ENCODE measurements at regions not wholly inside any gene's neighbourhood (a gene's known extent, or its start where the extent isn't known, plus 50 kb on each side); places are given as distances from the start of the nearest gene placed in this dataset.

DNA sequence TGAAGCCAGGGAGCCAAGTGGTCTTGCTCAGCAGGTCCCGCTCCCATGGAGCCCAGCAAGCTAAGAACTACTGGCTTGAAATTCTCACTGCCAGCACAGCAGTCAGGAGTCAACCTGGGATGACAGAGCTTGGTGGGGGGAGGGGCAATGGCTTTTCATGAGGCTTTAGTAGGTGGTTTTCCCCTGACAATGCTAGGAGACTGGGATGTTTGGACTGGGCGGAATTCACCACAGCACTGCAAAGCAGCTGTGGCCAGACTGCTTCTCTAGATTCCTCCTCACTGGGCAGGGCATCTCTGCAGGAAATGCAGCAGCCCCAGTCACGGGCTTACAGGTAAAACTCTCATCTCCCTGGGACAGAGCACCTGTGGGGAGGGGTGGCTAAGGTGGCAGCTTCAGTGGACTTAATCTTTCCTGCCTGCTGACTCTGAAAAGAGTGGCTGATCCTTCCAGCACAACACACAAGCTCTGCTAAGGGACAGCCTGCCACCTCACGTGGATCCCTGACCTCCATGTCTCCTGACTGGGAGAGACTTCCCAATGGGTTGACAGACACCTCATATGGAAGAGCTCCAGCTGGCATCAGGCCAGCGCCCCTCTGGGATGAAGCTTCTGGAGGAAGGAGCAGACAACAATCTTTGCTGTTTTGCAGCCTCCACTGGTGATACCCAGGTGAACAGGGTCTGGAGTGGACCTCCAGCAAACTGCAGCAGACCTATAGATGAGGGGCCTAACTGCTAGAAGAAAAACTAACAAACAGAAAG, 349.7 kb upstream of the ST6GAL2 start:
- Mint-ChIP-seq H3K27me3 (no peaks in the 10 kb centered on the region), H3K9me3 (no peaks in the 10 kb centered on the region), H3K4me1 (ENCODE audit: low read depth) (no peaks in the 10 kb centered on the region), H3K4me3 (no peak overlapping the region), H3K36me3 (no peaks in the 10 kb centered on the region), H3K27ac (no peak overlapping the region)
- ChIA-PET POLR2A (no interaction called here), CTCF (no interaction called here)
- intact Hi-C loops (cut with micrococcal nuclease): no loop called here
- DNase-seq: no peak

DNA sequence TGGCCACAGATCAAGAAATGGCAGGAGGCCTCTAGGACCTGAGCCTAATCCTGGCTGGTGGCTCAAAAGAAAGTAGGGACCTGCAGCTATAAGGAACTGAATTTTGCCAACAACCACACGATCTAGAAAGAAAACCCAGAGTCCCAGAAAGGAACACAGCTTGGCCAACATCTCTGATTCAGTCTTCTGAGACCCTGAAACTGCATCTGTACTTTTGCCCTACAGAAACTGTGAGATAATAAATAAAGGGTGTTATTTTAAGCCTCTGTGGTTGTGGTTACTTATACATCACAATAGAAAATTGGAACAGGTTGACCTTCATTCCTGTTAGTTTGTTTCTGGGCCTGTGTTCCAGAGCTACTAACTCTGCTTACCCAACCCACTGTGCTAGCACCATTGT, 356.8 kb upstream of the ST6GAL2 start:
- Mint-ChIP-seq H3K36me3 (no peaks in the 10 kb centered on the region), H3K4me1 (ENCODE audit: low read depth) (no peaks in the 10 kb centered on the region), H3K27ac (no peak overlapping the region), H3K27me3 (no peaks in the 10 kb centered on the region), H3K4me3 (no peak overlapping the region), H3K9me3 (no peaks in the 10 kb centered on the region)
- intact Hi-C loops (cut with micrococcal nuclease): no loop called here
- POLR2A ChIA-PET: no interaction called here
- CTCF ChIA-PET: no interaction called here
- no peak for DNase-seq

DNA sequence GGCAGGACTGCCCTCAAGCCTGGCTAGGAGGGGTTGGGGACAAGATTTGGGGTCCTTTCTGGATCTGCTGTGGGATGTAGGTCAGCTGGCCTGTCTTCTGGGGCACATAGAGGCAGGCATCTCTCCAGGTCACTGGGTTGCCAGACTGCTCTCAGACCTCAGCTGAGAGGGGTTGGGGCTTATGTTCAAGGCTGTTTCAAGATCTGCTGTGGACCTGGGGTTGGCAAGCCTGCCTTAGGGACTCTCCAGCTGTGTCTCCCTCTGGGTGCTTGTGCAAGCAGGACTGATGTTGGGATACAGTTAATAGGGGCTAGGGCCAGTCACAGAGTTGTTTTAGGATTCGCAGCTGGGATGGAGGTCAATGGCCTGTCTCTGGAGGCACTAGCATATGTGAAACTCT, 363.0 kb upstream of the ST6GAL2 start:
- ChIA-PET POLR2A (no interaction called here), CTCF (no interaction called here)
- Mint-ChIP-seq H3K4me1 (ENCODE audit: low read depth) (no peaks in the 10 kb centered on the region), H3K27ac (no peak overlapping the region), H3K27me3 (no peaks in the 10 kb centered on the region), H3K36me3 (no peaks in the 10 kb centered on the region), H3K4me3 (no peak overlapping the region), H3K9me3 (no peaks in the 10 kb centered on the region)
- no peak for DNase-seq
- intact Hi-C loops (cut with micrococcal nuclease): no loop called here

DNA sequence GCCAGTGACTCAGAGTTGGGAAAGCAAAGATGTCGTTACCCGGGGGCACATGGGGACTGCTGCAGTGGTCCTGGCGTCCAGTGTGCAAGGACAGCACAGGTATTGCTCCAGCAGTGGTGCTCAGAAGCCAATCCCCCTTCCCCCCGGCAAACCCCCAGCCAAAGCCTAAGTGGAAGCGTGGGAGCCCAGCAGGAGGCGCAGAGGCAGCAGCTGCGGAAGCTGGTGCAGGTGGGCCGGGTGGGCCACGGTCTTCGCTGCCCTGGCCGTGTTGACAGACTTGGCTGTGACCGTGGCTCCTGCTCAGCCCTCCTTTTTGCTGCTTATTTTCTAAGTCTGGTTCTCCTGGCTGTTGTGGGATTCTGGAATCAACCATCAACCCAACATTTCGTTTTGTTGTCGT, 369.8 kb upstream of the ST6GAL2 start:
- Mint-ChIP-seq H3K4me1 (ENCODE audit: low read depth) (no peaks in the 10 kb centered on the region), H3K27me3 (no peaks in the 10 kb centered on the region), H3K27ac (no peak overlapping the region), H3K4me3 (no peak overlapping the region), H3K36me3 (no peaks in the 10 kb centered on the region), H3K9me3 (no peaks in the 10 kb centered on the region)
- DNase-seq: no peak
- intact Hi-C loops (cut with micrococcal nuclease): no loop called here
- POLR2A ChIA-PET: no interaction called here
- CTCF ChIA-PET: no interaction called here

DNA sequence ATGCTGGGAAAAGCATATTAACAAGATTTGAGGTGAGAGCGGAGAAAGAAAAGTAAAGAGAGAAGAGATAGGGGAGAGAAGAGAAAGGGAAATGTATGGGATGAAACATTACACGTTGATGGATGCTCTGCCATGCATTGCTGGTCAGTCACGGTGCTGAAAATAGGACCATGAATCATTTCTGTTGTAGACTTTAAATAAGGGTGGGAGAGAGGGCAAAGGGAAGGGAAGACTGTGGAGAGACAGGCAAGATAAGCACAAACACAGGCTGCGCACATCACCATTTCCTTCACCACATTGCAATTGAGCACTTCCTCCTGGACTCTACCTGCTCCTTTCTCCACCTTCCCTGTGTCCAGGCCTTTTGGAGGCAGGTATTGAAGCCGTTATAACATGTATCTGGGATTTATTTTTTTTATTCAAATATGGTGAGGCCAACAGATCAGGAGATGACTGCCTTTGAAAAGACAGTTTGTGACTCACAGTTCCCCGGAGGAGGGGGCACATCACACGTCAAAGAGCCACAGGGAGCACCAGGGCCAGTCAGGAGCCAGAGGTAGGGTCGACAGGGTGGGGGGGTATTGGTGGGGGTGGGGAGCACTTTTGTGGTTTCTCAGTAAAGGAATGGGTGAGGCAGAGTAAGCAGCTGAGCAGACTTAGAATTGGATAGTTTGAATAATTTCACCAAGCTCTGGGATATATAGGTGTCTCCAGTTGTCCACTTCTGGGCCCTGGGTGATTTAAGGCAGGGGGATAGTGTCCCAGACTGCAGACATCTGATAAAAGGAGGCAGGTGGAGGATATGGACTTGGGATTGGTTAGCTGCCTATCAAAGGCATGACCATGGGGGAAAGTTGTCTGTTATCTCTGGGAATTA, 372.8 kb upstream of the ST6GAL2 start:
- intact Hi-C loops (cut with micrococcal nuclease): no loop called here
- Mint-ChIP-seq H3K27ac (no peak overlapping the region), H3K9me3 (no peaks in the 10 kb centered on the region), H3K36me3 (no peaks in the 10 kb centered on the region), H3K4me3 (no peak overlapping the region), H3K4me1 (ENCODE audit: low read depth) (no peaks in the 10 kb centered on the region), H3K27me3 (no peaks in the 10 kb centered on the region)
- DNase-seq: no peak
- ChIA-PET CTCF (no interaction called here), POLR2A (no interaction called here)

DNA sequence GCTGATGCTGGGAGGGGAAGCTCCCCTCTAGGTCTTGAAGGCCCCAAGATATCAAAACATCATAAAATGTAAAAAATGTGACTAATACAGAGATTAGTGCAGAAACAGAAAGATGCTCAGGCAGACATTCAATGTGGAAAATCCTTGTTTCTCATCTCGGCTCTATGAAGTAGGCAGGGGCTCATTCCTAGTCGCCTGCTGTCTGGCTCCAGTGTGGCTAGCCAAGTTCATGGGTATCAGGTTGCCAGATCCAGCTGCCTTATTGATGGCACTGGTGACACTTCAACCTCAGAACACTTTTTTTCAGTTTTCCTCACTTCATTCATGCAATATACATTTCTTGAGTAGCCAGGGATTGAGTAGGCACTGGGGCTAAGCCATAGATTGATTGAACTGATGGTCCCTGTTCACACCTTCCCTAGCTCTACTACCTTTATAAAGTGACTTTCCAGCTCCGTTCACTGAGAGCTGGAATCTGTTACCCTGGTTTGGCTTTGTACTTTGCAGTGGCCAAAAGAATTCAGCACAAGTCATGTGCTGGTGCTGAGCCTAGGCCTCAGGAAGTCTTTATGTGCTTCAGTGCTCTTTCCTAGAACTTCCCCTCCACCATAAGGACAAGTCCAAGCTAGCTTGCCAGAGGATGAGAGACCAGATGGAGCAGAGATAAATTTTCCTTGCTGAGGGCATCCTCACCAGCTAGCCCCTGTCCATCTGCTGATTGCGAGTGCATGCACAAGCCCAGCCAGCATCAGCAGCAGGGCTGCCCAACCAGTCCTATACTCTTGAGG, 373.6 kb upstream of the ST6GAL2 start:
- CTCF ChIA-PET: no interaction called here
- no peak for DNase-seq
- H3K27ac Mint-ChIP-seq: no peak overlapping the region
- H3K4me1 Mint-ChIP-seq (ENCODE audit: low read depth): no peaks in the 10 kb centered on the region
- no peak overlapping the region for H3K4me3 Mint-ChIP-seq
- no peaks in the 10 kb centered on the region for H3K27me3 Mint-ChIP-seq
- H3K36me3 Mint-ChIP-seq: no peaks in the 10 kb centered on the region
- POLR2A ChIA-PET: no interaction called here
- intact Hi-C loops (cut with micrococcal nuclease): no loop called here
- H3K9me3 Mint-ChIP-seq: no peaks in the 10 kb centered on the region

DNA sequence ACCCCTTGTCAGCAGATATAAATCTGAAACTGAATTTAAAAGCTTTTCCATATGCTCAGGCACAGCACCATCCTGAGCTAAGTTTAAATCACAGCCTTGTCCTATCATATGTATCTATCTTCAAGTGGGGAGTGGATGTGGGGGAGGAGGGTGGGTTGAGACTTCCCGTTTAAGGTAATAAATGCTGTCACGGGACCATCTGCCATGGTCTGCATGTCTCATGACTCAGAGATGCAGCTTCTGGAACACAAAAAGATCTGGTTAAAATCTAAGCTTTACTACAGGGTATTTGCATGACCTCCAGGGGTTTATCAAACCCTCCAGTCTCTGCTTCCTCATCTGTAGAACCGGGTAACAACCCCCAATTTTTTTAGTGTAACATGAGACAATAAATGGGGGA, 377.7 kb upstream of the ST6GAL2 start:
- Mint-ChIP-seq H3K27me3 (no peaks in the 10 kb centered on the region), H3K4me1 (ENCODE audit: low read depth) (no peaks in the 10 kb centered on the region), H3K4me3 (no peak overlapping the region), H3K36me3 (no peaks in the 10 kb centered on the region), H3K27ac (no peak overlapping the region), H3K9me3 (no peaks in the 10 kb centered on the region)
- ChIA-PET POLR2A (no interaction called here), CTCF (no interaction called here)
- no peak for DNase-seq
- intact Hi-C loops (cut with micrococcal nuclease): no loop called here

DNA sequence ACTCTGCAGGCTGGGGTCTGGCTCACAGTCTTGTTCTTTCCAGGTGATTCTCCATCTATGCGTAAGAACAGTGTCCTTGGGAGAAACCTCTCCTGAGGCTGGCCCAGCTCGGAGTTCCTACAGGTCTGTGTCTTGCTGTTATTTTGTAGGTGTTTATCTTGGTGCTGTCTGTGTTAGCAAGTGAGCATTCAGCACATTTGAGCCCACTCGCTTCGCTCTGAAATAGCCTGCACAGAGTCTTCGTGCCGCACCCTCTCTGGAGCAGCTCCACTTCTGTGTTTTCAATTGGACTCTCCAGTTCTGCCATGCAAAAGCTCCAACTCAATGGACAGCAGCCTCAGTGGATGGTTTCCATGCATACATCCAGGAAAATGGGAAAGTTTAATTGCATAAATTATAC, 378.2 kb upstream of the ST6GAL2 start:
- DNase-seq: no peak
- Mint-ChIP-seq H3K27me3 (no peaks in the 10 kb centered on the region), H3K4me3 (no peak overlapping the region), H3K4me1 (ENCODE audit: low read depth) (no peaks in the 10 kb centered on the region), H3K9me3 (no peaks in the 10 kb centered on the region), H3K27ac (no peak overlapping the region), H3K36me3 (no peaks in the 10 kb centered on the region)
- ChIA-PET POLR2A (no interaction called here), CTCF (no interaction called here)
- intact Hi-C loops (cut with micrococcal nuclease): no loop called here

DNA sequence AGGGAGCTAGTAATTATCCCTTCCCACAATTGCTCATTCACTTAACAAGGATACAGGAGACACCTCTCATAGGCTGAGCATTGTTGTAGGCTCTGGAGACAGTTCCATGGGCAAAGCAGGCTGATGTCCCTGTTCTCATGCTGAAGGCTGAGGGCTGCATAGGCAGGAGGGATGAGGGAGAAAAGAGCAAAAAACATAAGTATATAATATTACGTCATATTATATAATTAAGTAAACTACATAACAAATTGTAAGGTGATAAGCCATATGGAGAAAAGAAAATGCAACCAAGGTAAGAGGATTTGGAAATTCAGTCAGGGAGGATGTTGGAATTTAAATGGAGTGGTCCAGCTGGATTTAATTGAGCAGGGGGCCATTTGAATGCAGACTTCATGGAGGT, 380.6 kb upstream of the ST6GAL2 start:
- Mint-ChIP-seq H3K4me3 (no peak overlapping the region), H3K4me1 (ENCODE audit: low read depth) (no peaks in the 10 kb centered on the region), H3K27me3 (no peaks in the 10 kb centered on the region), H3K27ac (no peak overlapping the region), H3K36me3 (no peaks in the 10 kb centered on the region), H3K9me3 (no peaks in the 10 kb centered on the region)
- DNase-seq: no peak
- intact Hi-C loops (cut with micrococcal nuclease): no loop called here
- ChIA-PET CTCF (no interaction called here), POLR2A (no interaction called here)

DNA sequence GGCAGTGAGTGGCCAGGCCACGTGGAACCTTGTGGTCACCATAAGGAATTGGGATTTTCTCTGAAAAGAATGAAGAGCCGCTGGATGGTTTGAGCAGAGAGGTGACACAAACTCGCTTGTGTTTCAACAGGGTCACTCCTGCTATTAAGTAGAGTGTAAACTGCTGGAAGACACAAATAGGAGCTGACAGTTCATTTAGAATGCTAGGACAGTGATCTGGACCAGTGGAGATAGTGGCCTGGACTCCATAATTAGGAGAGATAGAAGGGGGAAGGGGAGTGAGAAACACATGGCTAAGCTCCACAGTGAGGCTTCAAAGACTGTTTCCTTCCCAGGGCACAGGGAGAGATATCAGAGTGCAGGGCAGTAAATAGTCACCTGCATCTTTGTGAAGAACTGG, 381.1 kb upstream of the ST6GAL2 start:
- DNase-seq: no peak
- POLR2A ChIA-PET: no interaction called here
- H3K27me3 Mint-ChIP-seq: no peaks in the 10 kb centered on the region
- H3K4me3 Mint-ChIP-seq: no peak overlapping the region
- H3K36me3 Mint-ChIP-seq: no peaks in the 10 kb centered on the region
- CTCF ChIA-PET: no interaction called here
- no peaks in the 10 kb centered on the region for H3K9me3 Mint-ChIP-seq
- intact Hi-C loops (cut with micrococcal nuclease): no loop called here
- H3K27ac Mint-ChIP-seq: no peak overlapping the region
- H3K4me1 Mint-ChIP-seq (ENCODE audit: low read depth): no peaks in the 10 kb centered on the region

DNA sequence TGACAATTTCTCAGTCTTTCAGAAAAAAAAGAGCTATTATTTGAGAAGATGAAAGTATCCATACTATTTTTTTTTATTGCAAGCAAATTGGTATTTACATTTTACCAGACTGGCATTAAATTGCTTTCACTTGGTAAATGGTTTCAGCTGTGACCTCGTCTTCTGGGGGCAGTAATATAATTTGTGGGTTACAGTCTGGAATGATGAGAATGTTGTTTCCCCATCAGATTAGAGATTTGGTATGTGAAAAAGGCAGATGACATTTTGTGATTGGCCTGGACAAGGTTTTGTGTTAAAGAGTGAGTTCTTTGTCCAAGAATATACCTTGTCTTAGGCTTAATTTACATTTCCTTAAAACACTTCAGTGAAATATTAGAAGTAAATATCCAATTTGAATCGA, 390.1 kb upstream of the ST6GAL2 start:
- CTCF ChIA-PET: no interaction called here
- POLR2A ChIA-PET: no interaction called here

DNA sequence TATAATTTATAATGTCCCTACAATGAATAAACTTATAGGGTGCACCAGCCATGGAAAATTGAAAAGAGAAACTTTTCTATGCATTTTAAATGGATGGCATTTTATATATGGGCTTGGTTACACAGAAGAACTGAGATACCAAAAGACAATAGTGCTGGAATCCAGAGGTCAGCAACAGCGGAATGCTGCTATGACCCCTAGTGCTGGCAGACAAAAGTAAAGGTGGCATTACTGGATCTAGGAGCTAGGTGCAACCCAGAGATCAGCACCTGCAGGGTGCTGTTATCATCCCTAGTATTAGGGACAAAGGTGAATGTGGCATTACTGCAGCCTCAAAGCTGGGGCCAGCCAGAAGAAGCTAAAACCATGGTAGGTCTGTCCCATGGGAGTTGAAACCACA, 392.7 kb upstream of the ST6GAL2 start:
- H3K4me1 Mint-ChIP-seq (ENCODE audit: low read depth): no peaks in the 10 kb centered on the region
- CTCF ChIA-PET: no interaction called here
- H3K9me3 Mint-ChIP-seq: no peaks in the 10 kb centered on the region
- no peak overlapping the region for H3K4me3 Mint-ChIP-seq
- H3K27me3 Mint-ChIP-seq: no peaks in the 10 kb centered on the region
- DNase-seq: no peak
- POLR2A ChIA-PET: no interaction called here
- intact Hi-C loops (cut with micrococcal nuclease): no loop called here
- no peak overlapping the region for H3K27ac Mint-ChIP-seq
- H3K36me3 Mint-ChIP-seq: no peaks in the 10 kb centered on the region

More for the DNA sequence above, 390.1 kb upstream of the ST6GAL2 start:
- intact Hi-C loops (cut with micrococcal nuclease): no loop called here
- H3K27ac Mint-ChIP-seq: no peak overlapping the region
- no peaks in the 10 kb centered on the region for H3K4me1 Mint-ChIP-seq (ENCODE audit: low read depth)
- H3K27me3 Mint-ChIP-seq: no peaks in the 10 kb centered on the region
- H3K4me3 Mint-ChIP-seq: no peak overlapping the region
- DNase-seq: no peak
- H3K9me3 Mint-ChIP-seq: no peaks in the 10 kb centered on the region
- H3K36me3 Mint-ChIP-seq: no peaks in the 10 kb centered on the region
